ENCODE measurements at regions not wholly inside any gene's neighbourhood (a gene's known extent, or its start where the extent isn't known, plus 50 kb on each side); places are given as distances from the start of the nearest gene placed in this dataset.

- no peaks in the 10 kb centered on the region for H3K27me3 ChIP-seq (ENCODE audit: low read length)
- ChIA-PET POLR2A (ENCODE audit: unreplicated experiment) (no interaction called here), CTCF (no interaction called here)
- 0 out of 2 replicates have a peak overlapping the region, but pooled peaks have one; percentile 7 for H2AFZ ChIP-seq (ENCODE audit: low read length)
- DNase-seq (peak; percentile 37), ATAC-seq (no peak)
- H3K9me2 ChIP-seq (replicated peaks; ENCODE audit: low read length), result no peaks in the 10 kb centered on the region
- H3K4me2 ChIP-seq (ENCODE audit: low read length), result peak overlapping the region; percentile 24
- H3K4me1 ChIP-seq (ENCODE audit: insufficient read depth, low read length), result peaks cover 10% of the 10 kb centered on the region
- H3K4me3 ChIP-seq (ENCODE audit: low read length), result no peak overlapping the region
- H3K9me3 ChIP-seq (ENCODE audit: low read length), result no peaks in the 10 kb centered on the region
- H4K20me1 ChIP-seq (ENCODE audit: low read length), result no peaks in the 10 kb centered on the region
- no peak for TF ChIP-seq EZH2 (IDR thresholded peaks at IDR 0.05; ENCODE audit: low read length, unreplicated experiment)
- TF ChIP-seq EZH2phosphoT487 (IDR thresholded peaks at IDR 0.05; ENCODE audit: borderline replicate concordance, low read length), result no peak
- TF ChIP-seq CTCF (conservative IDR thresholded peaks at IDR 0.05; ENCODE audit: low read depth, low read length), result no peak
- no TSS peak for BruUV-seq (replicated peaks)
- no peaks in the 10 kb centered on the region for H3K79me2 ChIP-seq (ENCODE audit: low read length)
- no peaks in the 10 kb centered on the region for H3K36me3 ChIP-seq (ENCODE audit: low read depth, low read length)
- H3K27ac ChIP-seq (ENCODE audit: low read length), result no peak overlapping the region
- no peaks in the 10 kb centered on the region for H3F3A ChIP-seq (ENCODE audit: low read length, unreplicated experiment)
- H3K9ac ChIP-seq (ENCODE audit: low read length), result no peak overlapping the region
- intact Hi-C loops (cut with micrococcal nuclease), result no loop called here
Measured at GRCh38 chr16:65756163-65756562, 610.3 kb upstream of the CDH5 start.

- no peak overlapping the region for H3K9ac ChIP-seq (ENCODE audit: low read length)
- intact Hi-C loops (cut with micrococcal nuclease), result no loop called here
- no peak overlapping the region for H2AFZ ChIP-seq (ENCODE audit: low read length)
- CTCF ChIA-PET, result no interaction called here
- H3K27ac ChIP-seq (ENCODE audit: low read length), result no peak overlapping the region
- H3K36me3 ChIP-seq (ENCODE audit: low read depth, low read length), result no peaks in the 10 kb centered on the region
- H3K4me3 ChIP-seq (ENCODE audit: low read length), result no peak overlapping the region
- no peaks in the 10 kb centered on the region for H3K9me2 ChIP-seq (replicated peaks; ENCODE audit: low read length)
- ATAC-seq (no peak), DNase-seq (no peak)
- H3K79me2 ChIP-seq (ENCODE audit: low read length), result no peaks in the 10 kb centered on the region
- no peaks in the 10 kb centered on the region for H4K20me1 ChIP-seq (ENCODE audit: low read length)
- H3F3A ChIP-seq (ENCODE audit: low read length, unreplicated experiment), result no peaks in the 10 kb centered on the region
- H3K4me1 ChIP-seq (ENCODE audit: insufficient read depth, low read length), result peaks cover 10% of the 10 kb centered on the region
- no peaks in the 10 kb centered on the region for H3K27me3 ChIP-seq (ENCODE audit: low read length)
- H3K4me2 ChIP-seq (ENCODE audit: low read length), result no peak overlapping the region
- POLR2A ChIA-PET (ENCODE audit: unreplicated experiment), result no interaction called here
- TF ChIP-seq CTCF (conservative IDR thresholded peaks at IDR 0.05; ENCODE audit: low read depth, low read length) (no peak), EZH2 (IDR thresholded peaks at IDR 0.05; ENCODE audit: low read length, unreplicated experiment) (no peak), EZH2phosphoT487 (IDR thresholded peaks at IDR 0.05; ENCODE audit: borderline replicate concordance, low read length) (no peak)
- no TSS peak for BruUV-seq (replicated peaks)
- H3K9me3 ChIP-seq (ENCODE audit: low read length), result no peaks in the 10 kb centered on the region
Measured at GRCh38 chr16:65754820-65755691, 611.4 kb upstream of the CDH5 start.

GRCh38 chr16:65752522-65752844 lies 614.0 kb upstream of the CDH5 start:
- Histone ChIP-seq H3K9me2 (replicated peaks; ENCODE audit: low read length) (no peaks in the 10 kb centered on the region), H3K79me2 (ENCODE audit: low read length) (no peaks in the 10 kb centered on the region), H3K4me3 (ENCODE audit: low read length) (no peak overlapping the region), H2AFZ (ENCODE audit: low read length) (no peak overlapping the region), H3K9me3 (ENCODE audit: low read length) (no peaks in the 10 kb centered on the region), H3F3A (ENCODE audit: low read length, unreplicated experiment) (no peaks in the 10 kb centered on the region), H3K4me2 (ENCODE audit: low read length) (no peak overlapping the region), H3K9ac (ENCODE audit: low read length) (no peak overlapping the region), H3K36me3 (ENCODE audit: low read depth, low read length) (no peaks in the 10 kb centered on the region), H3K27me3 (ENCODE audit: low read length) (no peaks in the 10 kb centered on the region), H4K20me1 (ENCODE audit: low read length) (no peaks in the 10 kb centered on the region), H3K4me1 (ENCODE audit: insufficient read depth, low read length) (peaks cover 10% of the 10 kb centered on the region), H3K27ac (ENCODE audit: low read length) (no peak overlapping the region)
- ChIA-PET CTCF (no interaction called here), POLR2A (ENCODE audit: unreplicated experiment) (no interaction called here)
- intact Hi-C loops (cut with micrococcal nuclease), result no loop called here
- no peak for ATAC-seq
- no TSS peak for BruUV-seq (replicated peaks)
- no peak for DNase-seq
- no peak for TF ChIP-seq EZH2phosphoT487 (IDR thresholded peaks at IDR 0.05; ENCODE audit: borderline replicate concordance, low read length)
- TF ChIP-seq CTCF (conservative IDR thresholded peaks at IDR 0.05; ENCODE audit: low read depth, low read length), result no peak
- no peak for TF ChIP-seq EZH2 (IDR thresholded peaks at IDR 0.05; ENCODE audit: low read length, unreplicated experiment)
